Activated B cell treated with CpG ODN at 0.5 μM for 24 hours (primary cell): ENCODE measurements at regions not wholly inside any gene's neighbourhood (a gene's known extent, or its start where the extent isn't known, plus 50 kb on each side); places are given as distances from the start of the nearest gene placed in this dataset.
"Not testable (repeated sequence)": the region's sequence is repeated elsewhere in the genome, so short reads cannot be mapped to it uniquely, and the experiment has no call there.

Experiments
- ATAC-seq: fragments of 200-7000 bp; cut with Tn5 transposase; one replicate; pipeline ENCODE4 v1.10.0; 2021; ENCODE audit warnings: low read depth, mild to moderate bottlenecking, moderate library complexity
- CTCF ChIA-PET: fragments of 350-600 bp; sonication (Branson Sonifier 250); formaldehyde crosslinking; loops from one replicate; lab custom pipeline; 2021; ENCODE audit warnings: antibody characterized with exemption; lab: Charles Lee
- POLR2A ChIA-PET: fragments of 350-600 bp; sonication (Branson Sonifier 250); formaldehyde crosslinking; loops from one replicate; lab custom pipeline; 2021; ENCODE audit warnings: antibody characterized with exemption; lab: Charles Lee
- DNase-seq: peaks from one replicate; pipeline ENCODE4 v3.0.0; 2022
- H3K27ac Mint-ChIP-seq: one replicate; pipeline ENCODE4 v1.8.0; 2020; ENCODE audit warnings: mixed read lengths
- H3K27me3 Mint-ChIP-seq: one replicate; pipeline ENCODE4 v1.8.0; 2021; ENCODE audit warnings: mixed read lengths
- H3K36me3 Mint-ChIP-seq: one replicate; pipeline ENCODE4 v1.8.0; 2021; ENCODE audit warnings: low read depth, mixed read lengths
- H3K4me1 Mint-ChIP-seq: one replicate; pipeline ENCODE4 v1.8.0; 2021; ENCODE audit warnings: mixed read lengths
- H3K4me3 Mint-ChIP-seq: one replicate; pipeline ENCODE4 v1.8.0; 2020; ENCODE audit warnings: mild to moderate bottlenecking, mixed read lengths
- H3K9me3 Mint-ChIP-seq: one replicate; pipeline ENCODE4 v1.8.0; 2020; ENCODE audit warnings: mixed read lengths
- CTCF ChIP-seq: fragments of 200-600 bp; IDR thresholded peaks from one replicate; pipeline ENCODE4 v1.8.0; 2022; ENCODE audit warnings: antibody characterized with exemption, mild to moderate bottlenecking
- intact Hi-C: fragments of 100-400 bp; cut with micrococcal nuclease; formaldehyde crosslinking; loops from one replicate; pipeline ENCODE4 v1.15.1; 2024

GRCh38 chr2:121849236-121849635 is 93.8 kb downstream of the TSN start:
- Mint-ChIP-seq H3K9me3 (peaks cover 3% of the 10 kb centered on the region), H3K4me1 (no peaks in the 10 kb centered on the region), H3K4me3 (no peak overlapping the region), H3K27me3 (peaks cover 6% of the 10 kb centered on the region), H3K27ac (no peak overlapping the region), H3K36me3 (no peaks in the 10 kb centered on the region)
- ChIA-PET CTCF (no interaction called here), POLR2A (no interaction called here)
- intact Hi-C loops, result no loop called here
- DNase-seq (no peak), ATAC-seq (no peak)
- TF ChIP-seq CTCF, result no peak

GRCh38 chr2:121853149-121853548 is 97.7 kb downstream of the TSN start:
- intact Hi-C loops, H3K36me3 Mint-ChIP-seq, H3K4me3 Mint-ChIP-seq, POLR2A ChIA-PET, DNase-seq, CTCF ChIA-PET, H3K4me1 Mint-ChIP-seq, H3K27ac Mint-ChIP-seq, ATAC-seq, H3K9me3 Mint-ChIP-seq, H3K27me3 Mint-ChIP-seq: not testable (repeated sequence)

- H3K27ac Mint-ChIP-seq, result no peak overlapping the region
- ATAC-seq, result no peak
- intact Hi-C loops, result no loop called here
- no peak for DNase-seq
- H3K9me3 Mint-ChIP-seq, result peaks cover 3% of the 10 kb centered on the region
- H3K4me3 Mint-ChIP-seq, result no peak overlapping the region
- ChIA-PET CTCF (no interaction called here), POLR2A (no interaction called here)
- H3K36me3 Mint-ChIP-seq, result no peaks in the 10 kb centered on the region
- no peaks in the 10 kb centered on the region for H3K27me3 Mint-ChIP-seq
- no peak for TF ChIP-seq CTCF
- H3K4me1 Mint-ChIP-seq, result no peaks in the 10 kb centered on the region
These were observed 100.1 kb downstream of the TSN start for GRCh38 chr2:121855510-121855909.

- POLR2A ChIA-PET, result no interaction called here
- no peaks in the 10 kb centered on the region for H3K4me1 Mint-ChIP-seq
- intact Hi-C loops, result no loop called here
- H3K4me3 Mint-ChIP-seq, result no peak overlapping the region
- no peaks in the 10 kb centered on the region for H3K27me3 Mint-ChIP-seq
- no peak for TF ChIP-seq CTCF
- DNase-seq (no peak), ATAC-seq (no peak)
- no peak overlapping the region for H3K27ac Mint-ChIP-seq
- H3K36me3 Mint-ChIP-seq, result no peaks in the 10 kb centered on the region
- CTCF ChIA-PET, result no interaction called here
- H3K9me3 Mint-ChIP-seq, result peaks cover 3% of the 10 kb centered on the region
These were observed 100.9 kb downstream of the TSN start for GRCh38 chr2:121856360-121856759.

- intact Hi-C loops, result no loop called here
- no peaks in the 10 kb centered on the region for H3K36me3 Mint-ChIP-seq
- TF ChIP-seq CTCF, result no peak
- ChIA-PET CTCF (no interaction called here), POLR2A (no interaction called here)
- H3K27ac Mint-ChIP-seq, result no peak overlapping the region
- DNase-seq, result no peak
- ATAC-seq, result no peak
- H3K27me3 Mint-ChIP-seq, result peaks cover 3% of the 10 kb centered on the region
- H3K4me3 Mint-ChIP-seq, result no peak overlapping the region
- H3K4me1 Mint-ChIP-seq, result no peaks in the 10 kb centered on the region
- peaks cover 5% of the 10 kb centered on the region for H3K9me3 Mint-ChIP-seq
These were observed 102.9 kb downstream of the TSN start for GRCh38 chr2:121858369-121858768.

GRCh38 chr2:121858847-121859246 is 103.4 kb downstream of the TSN start:
- intact Hi-C loops, result no loop called here
- Mint-ChIP-seq H3K9me3 (peaks cover 7% of the 10 kb centered on the region), H3K27ac (no peak overlapping the region), H3K4me1 (no peaks in the 10 kb centered on the region), H3K27me3 (peaks cover 3% of the 10 kb centered on the region), H3K36me3 (no peaks in the 10 kb centered on the region), H3K4me3 (no peak overlapping the region)
- ChIA-PET POLR2A (no interaction called here), CTCF (no interaction called here)
- no peak for DNase-seq
- ATAC-seq, result no peak
- no peak for TF ChIP-seq CTCF
